ENCODE measurements at regions not wholly inside any gene's neighbourhood (a gene's known extent, or its start where the extent isn't known, plus 50 kb on each side); places are given as distances from the start of the nearest gene placed in this dataset.

DNA sequence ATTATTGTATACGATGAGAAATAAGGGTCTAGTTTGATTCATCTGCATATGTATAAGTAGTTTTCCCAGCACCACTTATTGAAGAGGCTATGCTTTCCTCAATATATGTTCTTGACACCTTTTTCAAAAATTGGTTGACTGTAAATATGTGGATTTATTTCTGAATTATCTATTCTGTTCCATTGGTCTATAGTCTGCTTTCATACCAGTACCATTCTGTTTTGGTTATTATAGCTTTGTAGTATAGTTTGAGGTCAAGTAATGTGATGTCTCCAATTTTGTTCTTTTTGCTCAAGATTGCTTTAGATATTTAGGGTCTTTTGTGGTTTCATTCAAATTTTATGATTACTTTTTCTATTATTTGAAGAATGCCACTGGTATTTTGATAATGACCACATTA is 103.8 kb upstream of the LIPC start:
- DNase-seq = no peak

DNA sequence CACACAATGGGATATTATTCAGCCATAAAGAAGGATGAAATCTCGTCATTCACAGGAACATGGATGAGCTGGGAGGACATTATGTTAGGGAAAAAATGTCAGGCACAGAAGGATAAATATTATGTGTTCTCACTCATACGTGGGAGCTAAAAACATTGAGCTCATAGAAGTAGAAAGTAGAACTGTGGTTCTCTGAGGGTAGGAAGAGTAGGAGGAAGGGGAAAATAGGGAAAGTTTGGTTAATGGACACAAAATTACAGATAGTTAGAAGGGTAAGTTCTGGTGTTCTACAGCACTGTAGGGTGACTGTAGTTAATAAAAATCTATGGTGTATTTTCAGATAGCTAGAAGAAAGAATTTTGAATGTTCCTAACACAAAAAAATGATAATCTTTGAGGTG is 102.6 kb upstream of the LIPC start:
- no peak for DNase-seq

DNA sequence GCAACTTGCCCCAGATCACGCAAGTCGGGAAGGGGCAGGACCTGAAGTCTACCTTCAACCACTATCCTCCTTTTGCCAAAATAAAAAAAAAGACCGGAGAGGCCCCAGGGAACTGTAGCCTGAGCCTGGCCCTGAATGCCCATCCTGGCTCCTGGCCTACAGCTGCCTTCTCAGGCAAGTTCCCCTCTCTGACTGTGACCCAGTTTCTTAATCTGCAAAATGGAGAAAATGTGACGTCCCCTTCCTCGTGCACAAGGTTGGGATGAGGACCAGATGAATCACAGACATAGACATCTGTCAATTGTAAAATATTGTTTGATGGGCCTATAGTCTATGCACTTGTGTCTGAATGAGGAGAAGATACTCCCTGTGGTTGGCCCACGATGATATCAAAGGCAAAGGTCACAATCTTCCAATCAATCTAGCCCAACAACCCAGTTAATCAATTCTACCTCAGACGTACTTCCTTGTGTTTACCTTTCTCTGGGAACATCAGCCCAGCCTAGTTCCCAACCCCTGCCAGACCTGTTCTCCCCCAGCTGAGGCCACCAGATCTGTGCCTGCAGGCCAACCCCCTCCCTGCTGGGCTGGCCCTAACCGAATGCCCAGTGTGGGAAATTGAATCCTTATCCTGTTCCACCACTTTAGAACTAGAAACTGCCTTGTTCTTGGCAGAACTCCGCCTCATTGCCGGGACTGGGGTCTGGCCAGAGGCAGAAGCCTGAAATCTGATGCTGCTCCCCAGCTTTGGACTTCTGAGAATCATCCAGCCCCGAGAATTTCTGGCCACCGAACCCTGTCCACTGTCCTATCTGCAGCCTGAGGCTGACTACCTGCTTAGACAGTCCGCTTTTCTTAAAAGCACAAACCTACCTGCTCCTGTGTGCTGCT is 101.8 kb upstream of the LIPC start:
- no peak for DNase-seq

DNA sequence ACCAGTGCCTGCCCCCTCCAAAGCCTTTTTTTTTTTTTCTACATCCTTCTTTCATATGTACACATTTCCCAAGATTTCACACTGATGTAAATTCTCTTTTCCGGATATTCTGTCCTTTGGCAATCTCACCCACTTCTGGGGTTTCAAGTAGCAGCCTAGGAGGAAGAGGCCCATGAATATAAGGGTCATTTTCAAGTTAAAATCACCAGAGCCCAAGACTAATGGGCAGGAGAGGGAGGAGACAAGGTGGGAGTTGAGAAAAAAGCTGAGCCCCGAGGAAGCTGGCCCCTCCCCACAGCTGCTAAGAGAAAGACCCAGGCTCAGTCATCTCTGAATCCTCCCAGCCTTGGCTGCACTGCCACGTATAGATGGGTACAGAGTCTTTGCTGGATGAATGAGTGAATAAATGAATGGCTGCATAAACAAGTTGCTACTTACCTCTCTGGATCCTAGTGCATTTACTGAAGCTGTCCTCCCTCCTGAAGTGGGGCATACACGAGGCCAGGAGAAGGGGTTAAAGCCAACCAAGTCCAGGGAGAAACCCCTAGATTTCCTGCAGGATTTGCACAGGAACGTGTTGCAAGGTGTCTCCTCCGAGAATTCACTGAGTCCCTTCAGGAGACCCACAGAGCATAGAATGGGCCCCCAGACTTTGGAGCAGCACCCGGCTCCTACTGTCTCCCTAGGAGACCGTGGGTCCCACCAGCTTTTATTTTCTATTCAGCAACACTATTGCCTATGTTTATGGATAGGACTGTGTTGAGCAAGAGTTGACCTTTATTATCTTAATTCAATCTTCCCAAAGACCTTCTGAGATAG is 100.8 kb upstream of the LIPC start:
- DNase-seq = no peak

DNA sequence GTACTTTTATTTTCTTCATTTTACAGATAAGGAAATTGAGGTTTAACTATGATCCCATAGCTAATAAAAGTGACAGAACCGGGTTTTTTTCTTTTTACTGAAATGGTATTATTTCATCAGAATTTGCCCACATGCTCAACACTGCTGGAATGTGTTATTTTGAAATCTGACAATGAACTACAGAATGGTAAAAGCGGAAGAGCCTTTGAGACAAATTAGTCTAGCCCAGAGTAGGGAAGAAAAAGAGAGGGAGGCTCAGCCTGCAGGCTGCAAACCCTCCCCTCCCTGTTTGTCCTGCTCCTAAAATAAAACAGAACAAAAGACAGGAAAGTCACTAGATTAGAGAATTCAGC is 100.3 kb upstream of the LIPC start:
- no peak for DNase-seq

DNA sequence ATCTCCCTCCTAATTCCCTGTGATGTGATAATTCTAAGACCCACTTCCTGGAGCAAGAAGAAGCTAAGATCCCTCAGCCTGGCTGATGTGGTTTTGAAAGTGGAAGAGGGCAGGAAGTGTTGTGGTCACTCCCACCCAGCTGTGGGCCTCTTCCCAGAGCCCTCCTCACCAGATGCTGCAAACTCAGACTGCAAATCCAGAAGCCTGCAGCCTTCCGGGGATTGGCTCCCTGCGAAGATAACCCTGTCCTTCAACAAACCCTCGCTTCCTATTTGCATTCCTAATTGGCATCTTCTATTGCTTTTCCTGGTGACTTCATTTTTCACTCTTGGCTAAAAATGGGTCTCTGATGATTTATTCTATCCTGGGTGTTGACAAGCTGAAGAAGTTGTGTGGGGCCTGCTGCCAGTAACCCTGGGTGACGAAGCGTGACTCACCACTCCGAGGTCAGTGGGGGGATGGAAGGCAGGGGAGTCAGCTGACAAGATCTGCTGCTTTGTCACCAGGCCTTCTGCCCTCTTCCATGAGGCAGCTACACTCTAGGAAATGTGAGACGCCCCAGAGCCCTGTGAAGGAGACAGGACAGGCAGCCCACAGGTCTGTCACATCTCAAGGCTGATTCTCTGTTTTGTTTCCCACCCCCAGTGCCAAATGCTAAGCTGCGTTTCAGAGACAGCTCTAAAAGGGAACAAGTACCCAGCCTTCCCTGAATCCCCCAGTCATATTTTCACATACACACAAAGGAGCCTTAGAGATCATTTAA is 99.7 kb upstream of the LIPC start:
- peak; percentile 94 for DNase-seq

DNA sequence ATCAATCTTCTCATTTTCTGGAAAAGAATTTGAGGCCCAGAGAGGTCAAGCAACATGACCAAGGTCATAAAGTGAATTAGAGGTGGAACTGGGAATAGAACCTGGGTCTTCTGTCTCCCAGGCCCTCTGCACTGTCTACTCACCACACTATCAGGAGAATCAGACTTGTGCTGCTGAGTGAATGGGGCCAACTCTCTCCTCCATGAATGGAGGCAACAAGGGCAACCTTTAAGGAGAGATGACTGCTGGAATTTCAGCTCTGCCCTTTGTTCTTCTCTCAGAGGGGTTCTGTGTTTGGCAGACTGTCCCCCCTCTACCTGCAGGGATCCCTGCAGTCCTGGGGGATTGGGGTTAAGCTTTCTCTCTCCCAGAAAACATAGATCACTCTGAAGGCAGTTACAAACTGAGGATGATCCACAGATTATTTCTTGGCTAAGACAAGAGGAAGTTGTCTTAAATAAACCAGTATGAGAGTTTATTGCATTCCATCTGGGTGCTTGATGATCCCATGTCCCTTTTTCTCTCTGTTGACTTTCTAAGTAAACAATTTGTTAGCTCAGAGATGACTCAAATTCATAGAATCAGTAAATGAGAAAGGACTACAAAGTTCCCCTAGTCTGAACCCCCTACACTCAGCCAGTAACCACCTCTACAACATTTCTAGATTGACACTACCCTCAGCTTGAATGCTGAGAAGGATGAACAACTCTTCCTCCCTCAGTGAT is 99.0 kb upstream of the LIPC start:
- no peak for DNase-seq

DNA sequence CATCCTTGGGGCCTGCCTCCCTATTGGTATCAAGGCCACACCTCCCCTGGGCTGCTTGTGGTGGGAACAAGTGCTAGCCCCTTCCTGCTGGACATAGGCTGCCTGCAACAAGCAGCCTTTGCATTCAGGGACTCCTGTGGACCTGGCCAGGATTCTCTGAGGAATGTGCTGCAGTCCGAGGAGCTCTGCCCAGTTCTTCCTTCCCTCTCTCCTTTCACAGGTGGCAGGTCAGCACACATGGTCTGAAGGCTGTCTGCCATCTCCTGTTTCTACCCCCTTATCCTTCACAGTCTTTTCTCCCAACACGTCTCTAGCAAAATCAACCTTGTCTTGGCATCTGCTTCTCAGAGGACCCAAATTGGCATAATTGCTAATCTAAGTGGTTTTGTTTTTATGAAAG is 97.0 kb upstream of the LIPC start:
- DNase-seq = no peak

DNA sequence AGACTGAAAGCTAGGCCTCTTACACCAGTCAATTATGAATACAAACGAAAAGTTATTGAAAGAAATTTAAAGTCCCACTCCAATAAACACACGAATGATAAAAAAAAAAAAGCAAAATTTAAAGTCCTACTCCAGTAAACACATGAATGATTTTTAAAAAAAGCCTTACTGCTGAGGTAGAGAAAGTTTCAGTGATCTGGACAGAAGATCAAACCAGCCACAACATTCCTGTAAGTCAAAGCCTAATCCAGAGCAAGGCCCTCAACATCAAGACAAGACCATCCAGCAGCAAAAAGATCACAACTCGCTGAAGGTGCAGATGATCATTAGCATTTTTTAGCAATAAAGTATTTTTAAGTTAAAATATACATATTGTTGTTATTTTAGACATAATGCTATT is 95.6 kb upstream of the LIPC start:
- DNase-seq = no peak

DNA sequence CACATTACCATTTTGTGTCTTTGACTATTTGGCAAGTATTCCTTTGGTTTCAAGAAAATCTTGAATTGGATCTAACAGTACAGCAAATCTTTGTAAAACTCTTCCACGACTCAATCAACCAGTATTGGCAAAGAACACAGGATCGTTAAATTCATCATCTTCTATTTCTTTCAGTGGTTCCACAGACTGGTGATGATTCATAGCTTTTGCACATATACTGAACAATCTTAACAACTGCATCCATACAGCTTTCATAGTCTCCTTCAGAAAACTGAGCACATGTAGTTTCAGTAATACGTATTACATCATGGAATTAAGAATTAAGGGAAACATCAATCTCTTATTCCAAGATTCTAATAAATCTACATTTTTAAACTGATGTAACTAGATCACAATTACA is 91.6 kb upstream of the LIPC start:
- DNase-seq = no peak

DNA sequence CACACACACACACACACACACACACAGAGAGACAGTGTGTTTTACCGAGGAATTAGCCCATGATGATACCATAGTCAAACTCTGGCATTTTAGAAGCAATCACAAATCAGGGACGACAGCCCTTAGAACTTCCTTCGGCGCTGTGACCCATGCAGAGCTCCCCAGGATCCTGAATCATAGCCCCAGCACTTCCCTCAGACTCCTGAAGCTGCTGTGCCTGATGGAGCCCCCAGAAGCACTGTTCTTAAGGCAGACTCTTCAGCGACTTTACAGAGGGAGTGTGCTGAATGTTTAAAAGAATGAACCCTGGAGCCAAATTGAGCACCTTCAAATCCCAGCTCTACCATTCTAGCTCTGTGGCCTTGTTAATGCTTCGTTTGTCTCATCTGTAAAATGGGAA is 89.3 kb upstream of the LIPC start:
- no peak for DNase-seq

DNA sequence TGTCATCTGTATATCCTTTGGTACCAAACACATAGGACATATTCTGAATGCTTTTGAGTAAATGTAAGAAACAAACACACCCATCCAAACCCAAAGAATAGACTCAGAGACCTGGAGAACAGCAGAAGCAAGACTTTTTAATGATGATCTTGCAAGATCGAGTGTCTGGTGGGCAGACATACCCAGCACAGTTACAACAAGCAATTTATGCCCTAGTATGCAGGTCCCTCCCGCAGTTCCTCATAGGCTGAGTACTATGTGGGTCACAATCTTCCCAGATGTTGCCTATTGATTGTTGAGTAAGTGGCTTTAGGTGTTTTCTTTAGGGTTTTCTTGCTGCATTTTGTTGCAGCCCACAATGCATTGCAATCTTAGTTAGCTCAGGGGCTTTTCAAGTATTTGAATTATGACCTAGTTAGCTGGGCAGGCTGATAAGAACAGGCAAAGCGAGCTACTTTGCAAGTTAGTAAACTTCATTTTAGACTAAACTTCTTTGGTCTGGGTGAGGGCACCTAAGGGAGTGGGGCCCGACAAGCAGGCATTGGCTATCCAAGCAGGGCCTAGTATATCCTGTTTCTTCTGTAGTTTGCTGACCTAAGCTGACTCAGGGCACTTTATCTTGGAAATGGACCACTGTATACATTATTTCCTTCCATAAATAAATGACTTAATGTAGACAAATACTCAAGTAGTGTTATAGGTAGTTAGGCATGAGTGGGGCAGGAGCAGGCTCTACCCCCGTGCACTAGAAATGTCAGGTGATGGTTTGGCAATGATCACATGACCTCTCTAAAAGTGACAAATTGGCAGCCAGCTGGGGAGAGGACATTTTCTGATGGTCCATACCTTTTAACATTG is 87.3 kb upstream of the LIPC start:
- DNase-seq = no peak

DNA sequence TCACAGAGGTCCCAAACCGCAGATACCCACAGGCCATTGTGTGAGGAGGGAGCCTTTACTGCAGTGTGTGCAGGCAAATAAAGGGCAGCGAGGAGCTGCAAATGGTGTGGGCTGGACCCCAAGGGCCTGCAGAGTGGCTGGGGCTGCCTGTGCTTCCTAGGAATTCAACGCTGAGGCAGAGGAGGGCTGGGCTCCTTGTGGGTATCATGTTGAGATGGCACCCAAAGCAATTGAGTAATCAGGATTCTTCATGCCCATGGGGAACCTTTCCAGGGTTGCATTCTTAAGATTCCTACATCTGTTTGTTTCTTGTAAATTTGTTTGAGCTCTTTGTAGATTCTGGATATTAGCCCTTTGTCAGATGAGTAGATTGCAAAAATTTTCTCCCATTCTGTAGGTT is 85.4 kb upstream of the LIPC start:
- no peak for DNase-seq

DNA sequence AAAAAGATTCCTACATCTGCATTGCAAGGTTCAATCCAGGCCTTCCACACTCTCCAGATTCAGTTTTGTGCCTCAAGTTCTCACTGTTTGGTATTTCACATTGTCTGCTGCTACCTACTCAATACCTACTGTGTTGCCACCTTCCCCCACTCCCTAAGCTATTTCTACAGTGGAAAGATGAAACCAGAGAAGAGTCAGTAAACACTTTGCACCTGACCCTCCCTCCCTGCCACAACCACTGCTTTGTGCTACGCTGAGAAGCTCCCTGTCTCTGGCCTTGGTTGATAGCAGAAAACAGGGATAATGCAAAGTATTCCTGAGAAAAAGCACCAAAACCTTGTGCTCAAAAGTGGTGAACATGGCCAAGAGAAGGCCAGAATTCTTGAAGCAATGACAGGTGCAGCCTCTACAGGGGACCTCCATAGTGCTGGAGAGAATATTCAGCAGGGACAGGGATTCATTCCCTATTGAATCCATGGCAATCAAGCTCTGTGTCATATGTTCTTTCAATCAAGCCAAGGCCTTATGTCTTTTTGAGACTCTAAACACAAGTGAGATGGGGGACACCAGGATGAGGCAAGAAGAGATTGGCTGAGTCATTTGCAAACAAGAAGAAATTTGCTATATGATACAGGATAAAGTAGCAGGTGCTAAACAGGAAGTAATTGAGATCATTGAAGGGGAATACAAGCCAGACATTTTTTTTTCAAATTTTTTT is 83.5 kb upstream of the LIPC start:
- no peak for DNase-seq

DNA sequence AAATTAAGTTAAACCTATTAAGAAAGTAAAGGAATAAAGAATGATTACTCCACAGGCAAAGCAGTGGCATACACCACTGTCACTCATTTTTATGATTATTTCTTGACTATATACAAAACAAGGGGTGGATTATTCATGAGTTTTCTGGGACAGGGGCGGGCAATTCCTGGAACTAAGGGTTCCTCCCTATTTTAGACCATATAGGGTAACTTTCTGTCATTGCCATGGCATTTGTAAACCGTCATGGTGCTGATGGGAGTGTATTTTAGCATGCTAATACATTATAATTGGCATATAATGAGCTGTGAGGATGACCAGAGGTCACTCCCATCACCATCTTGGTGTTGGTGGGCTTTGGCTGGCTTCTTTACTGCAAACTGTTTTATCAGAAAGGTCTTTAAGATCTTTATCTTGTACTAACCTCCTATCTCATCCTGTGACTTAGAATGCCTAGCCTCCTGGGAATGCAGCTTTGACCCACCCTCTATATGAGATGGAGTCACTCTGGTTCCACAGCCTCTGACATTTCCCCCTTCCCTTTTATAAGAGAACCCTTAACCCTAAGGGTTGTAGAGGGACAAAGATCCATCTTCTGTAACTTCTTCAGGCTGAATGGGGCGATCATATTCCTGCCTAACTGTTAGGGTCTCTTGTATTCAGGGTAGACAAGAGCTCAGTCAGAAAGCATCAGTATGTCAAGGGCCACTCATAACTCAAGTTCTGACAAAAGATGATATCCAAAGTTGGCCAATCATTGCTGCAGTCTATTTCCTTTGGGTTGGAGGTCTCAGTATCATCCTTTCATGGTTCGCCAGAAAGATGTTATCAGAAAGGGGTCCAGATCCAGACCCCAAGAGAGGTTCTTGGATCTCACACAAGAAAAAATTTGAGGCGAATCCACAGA is 79.5 kb upstream of the LIPC start:
- no peak for DNase-seq

DNA sequence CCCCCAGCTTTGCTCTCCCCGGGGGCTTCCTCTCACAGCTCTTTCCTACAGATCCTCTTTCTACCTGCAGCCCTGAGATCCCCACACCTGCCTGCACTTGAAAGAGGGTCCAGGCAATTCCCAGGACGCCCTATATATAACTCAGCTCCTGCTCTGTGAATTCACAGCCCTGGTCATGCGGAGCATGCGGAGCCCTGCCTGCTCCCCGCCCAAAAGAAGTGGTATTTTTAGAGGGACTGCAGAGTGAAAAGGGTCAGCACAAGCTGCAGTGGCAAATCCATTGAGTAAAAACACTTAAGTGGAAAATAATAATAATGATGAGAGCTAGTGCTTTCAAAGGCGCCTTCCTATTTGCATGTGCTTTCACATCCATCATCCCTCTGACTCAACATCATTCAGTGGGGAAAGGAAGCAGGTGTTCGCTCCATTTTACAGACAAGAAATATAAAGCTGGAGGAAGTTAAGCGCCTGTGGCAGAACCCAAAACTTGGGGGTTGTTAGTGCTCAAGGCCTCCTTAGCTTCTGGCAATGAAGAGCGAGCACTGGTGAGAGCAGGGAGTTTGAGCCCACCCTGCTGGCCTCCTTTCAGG is 76.3 kb upstream of the LIPC start:
- DNase-seq = no peak

DNA sequence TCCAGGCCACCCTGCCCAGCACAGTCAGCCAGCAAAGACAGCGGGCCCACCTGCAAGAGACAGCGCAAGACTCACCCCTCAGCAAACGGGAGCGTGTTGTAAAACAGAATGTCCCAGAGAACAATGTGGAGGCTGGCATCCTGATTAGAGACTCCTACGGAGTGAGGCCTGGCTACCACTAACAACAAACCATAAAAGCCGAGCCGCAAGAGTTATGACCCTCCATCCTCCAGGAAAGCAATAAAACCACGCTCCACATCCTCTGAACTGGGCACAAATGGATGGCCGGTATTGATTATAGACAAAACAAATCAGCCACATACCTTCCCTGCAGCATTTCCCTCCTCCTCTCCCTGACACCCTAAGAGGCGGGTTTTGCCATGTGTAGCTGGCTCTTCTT is 75.8 kb upstream of the LIPC start:
- no peak for DNase-seq

DNA sequence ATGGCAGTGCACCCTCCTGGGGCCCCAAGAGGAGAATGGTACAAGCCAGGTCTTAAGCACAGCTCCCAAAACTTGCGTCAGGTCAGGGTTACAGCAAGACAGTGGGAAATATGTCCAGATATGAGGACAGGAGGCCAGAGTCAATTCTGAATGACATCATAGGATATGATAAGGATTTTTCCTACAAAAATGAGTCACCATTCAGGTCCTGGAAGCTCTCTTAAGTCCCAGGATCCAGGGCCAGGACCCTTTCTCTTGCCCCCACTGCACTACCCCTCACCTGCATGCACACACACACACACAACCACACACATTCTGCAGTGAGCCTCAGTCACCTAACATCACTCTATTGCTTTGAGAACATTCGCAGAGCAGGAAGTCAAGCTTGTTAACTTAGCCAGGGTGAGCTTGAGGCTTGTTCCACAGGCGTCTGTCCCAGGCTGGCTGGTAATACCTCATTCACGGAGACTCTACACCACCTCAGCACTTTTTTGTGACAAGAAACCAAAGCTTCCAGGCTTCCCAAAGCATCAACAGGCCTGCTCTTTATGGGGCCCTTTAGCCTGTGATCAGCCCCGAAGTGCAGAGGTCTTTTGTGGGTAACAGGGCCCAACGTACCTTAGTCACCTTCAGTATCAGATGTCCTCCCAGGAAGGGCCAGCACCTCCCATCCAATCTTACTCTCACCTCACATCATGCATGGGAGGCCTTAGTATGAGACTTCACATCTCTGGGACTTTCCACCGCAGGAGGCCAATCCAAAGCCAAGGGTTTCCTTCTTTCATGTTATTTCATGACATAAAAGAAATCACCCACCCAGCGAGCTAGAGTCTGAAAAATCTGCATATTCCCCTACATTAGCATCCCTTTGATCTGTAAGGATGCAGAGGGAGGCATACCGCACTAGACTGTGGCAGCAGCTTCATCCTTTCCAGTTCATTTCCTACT is 74.0 kb upstream of the LIPC start:
- DNase-seq = no peak
